ENCODE measurements at regions not wholly inside any gene's neighbourhood (a gene's known extent, or its start where the extent isn't known, plus 50 kb on each side); places are given as distances from the start of the nearest gene placed in this dataset.
"Not testable (repeated sequence)": the region's sequence is repeated elsewhere in the genome, so short reads cannot be mapped to it uniquely, and the experiment has no call there.

DNA sequence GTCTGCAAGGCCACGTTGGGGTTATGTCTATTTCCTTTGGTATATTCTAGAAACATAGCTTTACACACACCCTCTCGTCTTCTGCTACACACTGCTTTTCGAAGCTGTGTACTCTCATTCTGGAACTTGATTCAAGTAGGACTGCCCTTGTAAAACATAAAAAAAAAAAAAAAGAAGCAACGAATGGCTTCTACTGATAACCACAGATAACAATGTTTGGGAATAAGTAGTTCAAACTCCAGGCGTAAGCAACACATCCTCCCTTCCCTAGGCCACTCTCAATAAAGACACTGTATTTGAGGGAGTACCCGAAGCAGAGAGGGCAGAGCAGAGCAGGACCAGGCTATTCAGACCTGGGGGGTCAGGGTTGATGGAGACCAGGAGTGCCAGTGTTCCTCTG is 496.7 kb downstream of the MATN1 start:
- Histone ChIP-seq H3K27ac (no peak overlapping the region), H3K4me1 (ENCODE audit: control insufficient read depth in 1 of 2, insufficient read depth in 1 of 2, low read depth in 1 of 2, low read length in 1 of 2) (no peaks in the 10 kb centered on the region), H3K4me3 (ENCODE audit: low read depth in 1 of 2, low read length in 1 of 2) (no peak overlapping the region), H3K36me3 (no peaks in the 10 kb centered on the region), H3K27me3 (peaks cover 3% of the 10 kb centered on the region), H3K9me3 (no peaks in the 10 kb centered on the region)
- TF ChIP-seq, protein P1, sequence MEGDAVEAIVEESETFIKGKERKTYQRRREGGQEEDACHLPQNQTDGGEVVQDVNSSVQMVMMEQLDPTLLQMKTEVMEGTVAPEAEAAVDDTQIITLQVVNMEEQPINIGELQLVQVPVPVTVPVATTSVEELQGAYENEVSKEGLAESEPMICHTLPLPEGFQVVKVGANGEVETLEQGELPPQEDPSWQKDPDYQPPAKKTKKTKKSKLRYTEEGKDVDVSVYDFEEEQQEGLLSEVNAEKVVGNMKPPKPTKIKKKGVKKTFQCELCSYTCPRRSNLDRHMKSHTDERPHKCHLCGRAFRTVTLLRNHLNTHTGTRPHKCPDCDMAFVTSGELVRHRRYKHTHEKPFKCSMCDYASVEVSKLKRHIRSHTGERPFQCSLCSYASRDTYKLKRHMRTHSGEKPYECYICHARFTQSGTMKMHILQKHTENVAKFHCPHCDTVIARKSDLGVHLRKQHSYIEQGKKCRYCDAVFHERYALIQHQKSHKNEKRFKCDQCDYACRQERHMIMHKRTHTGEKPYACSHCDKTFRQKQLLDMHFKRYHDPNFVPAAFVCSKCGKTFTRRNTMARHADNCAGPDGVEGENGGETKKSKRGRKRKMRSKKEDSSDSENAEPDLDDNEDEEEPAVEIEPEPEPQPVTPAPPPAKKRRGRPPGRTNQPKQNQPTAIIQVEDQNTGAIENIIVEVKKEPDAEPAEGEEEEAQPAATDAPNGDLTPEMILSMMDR (IDR thresholded peaks at IDR 0.05) = no peak

DNA sequence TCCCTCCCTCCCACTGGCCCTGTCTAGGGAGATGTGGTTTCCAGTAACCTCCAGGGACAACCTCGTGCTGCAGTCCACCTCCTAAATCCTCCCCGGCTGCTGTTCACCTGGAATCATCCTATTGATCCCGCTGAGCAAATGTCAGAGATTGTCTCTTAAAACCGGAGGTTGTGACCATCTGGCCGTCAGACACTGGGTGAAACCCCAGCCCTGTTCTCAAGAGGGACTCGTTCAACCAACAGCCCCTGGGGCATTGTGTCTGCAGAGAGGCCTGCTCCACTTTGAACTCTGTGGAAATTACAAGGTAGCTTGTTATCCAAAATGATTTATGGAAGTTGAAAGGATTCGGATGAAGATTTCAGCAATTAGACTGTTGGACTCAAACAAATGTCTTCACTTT is 498.0 kb downstream of the MATN1 start:
- H3K36me3 ChIP-seq = no peaks in the 10 kb centered on the region
- H3K4me3 ChIP-seq (ENCODE audit: low read depth in 1 of 2, low read length in 1 of 2) = no peak overlapping the region
- H3K27me3 ChIP-seq = peaks cover 3% of the 10 kb centered on the region
- no peaks in the 10 kb centered on the region for H3K9me3 ChIP-seq
- TF ChIP-seq, protein P1 (IDR thresholded peaks at IDR 0.05) = no peak
- H3K27ac ChIP-seq = no peak overlapping the region
- no peaks in the 10 kb centered on the region for H3K4me1 ChIP-seq (ENCODE audit: control insufficient read depth in 1 of 2, insufficient read depth in 1 of 2, low read depth in 1 of 2, low read length in 1 of 2)

DNA sequence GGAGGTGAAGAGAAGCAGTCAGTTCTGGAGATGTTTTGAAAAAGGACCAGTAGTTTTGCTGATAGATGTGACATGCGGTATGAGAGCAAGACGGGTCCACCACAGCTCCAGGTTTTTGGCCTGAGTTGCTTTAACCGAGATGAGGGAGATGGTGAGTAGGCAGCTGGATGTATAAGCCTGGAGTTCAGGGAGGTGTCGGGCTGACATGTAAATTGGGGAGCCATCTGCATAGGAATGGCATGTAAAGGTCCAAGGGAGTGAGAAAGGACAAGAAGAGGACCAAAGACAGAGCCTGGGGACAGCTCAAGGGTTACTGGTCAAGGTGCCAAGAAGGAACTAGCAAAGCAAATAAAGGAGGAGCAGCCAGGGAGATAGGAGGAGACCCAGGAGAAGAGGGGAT is 503.7 kb downstream of the MATN1 start:
- no peaks in the 10 kb centered on the region for H3K9me3 ChIP-seq
- no peak overlapping the region for H3K4me3 ChIP-seq (ENCODE audit: low read depth in 1 of 2, low read length in 1 of 2)
- no peak overlapping the region for H3K27ac ChIP-seq
- no peaks in the 10 kb centered on the region for H3K27me3 ChIP-seq
- TF ChIP-seq, protein P1 (IDR thresholded peaks at IDR 0.05) = no peak
- no peaks in the 10 kb centered on the region for H3K36me3 ChIP-seq
- H3K4me1 ChIP-seq (ENCODE audit: control insufficient read depth in 1 of 2, insufficient read depth in 1 of 2, low read depth in 1 of 2, low read length in 1 of 2) = no peaks in the 10 kb centered on the region

DNA sequence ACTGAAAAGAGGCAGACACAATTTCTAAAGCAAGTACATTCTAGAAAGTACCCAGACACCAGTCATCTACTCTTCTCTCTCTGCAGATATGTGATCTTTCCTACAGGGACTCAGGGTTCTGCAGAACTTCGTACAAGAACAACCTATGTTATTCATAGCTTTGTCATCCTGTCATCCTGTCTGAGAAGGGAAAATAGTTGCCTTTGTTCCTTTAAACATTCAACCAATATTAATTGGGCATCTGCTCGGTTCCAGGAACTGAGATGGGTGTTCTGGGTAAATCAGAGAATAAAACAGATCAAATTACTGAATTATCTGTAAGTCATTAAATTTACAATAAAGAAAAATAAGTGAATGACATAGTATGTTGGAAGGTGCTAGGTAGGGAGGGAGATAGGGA is 504.9 kb downstream of the MATN1 start:
- Histone ChIP-seq H3K4me1 (ENCODE audit: control insufficient read depth in 1 of 2, insufficient read depth in 1 of 2, low read depth in 1 of 2, low read length in 1 of 2) (no peaks in the 10 kb centered on the region), H3K9me3 (no peaks in the 10 kb centered on the region), H3K36me3 (no peaks in the 10 kb centered on the region), H3K27ac (no peak overlapping the region), H3K4me3 (ENCODE audit: low read depth in 1 of 2, low read length in 1 of 2) (no peak overlapping the region), H3K27me3 (no peaks in the 10 kb centered on the region)
- TF ChIP-seq, protein P1 (IDR thresholded peaks at IDR 0.05) = no peak

DNA sequence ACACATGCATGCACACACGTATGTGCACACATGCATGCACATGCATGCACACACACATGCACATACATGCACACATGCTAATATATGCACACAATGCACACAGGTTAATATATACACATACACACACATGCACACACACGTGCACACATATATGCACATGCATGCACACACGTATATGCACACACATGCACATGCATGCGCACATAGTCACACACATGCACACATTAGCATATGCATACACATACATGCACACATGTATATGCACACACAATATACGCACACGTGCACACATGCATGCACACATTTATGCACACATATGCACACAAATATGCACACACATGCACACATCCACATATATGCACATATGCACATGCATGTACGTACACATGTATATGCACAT is 506.8 kb downstream of the MATN1 start:
- H3K4me3 ChIP-seq (ENCODE audit: low read depth in 1 of 2, low read length in 1 of 2) = no peak overlapping the region
- TF ChIP-seq, protein P1 (IDR thresholded peaks at IDR 0.05) = no peak
- H3K27ac ChIP-seq = no peak overlapping the region
- H3K4me1 ChIP-seq (ENCODE audit: control insufficient read depth in 1 of 2, insufficient read depth in 1 of 2, low read depth in 1 of 2, low read length in 1 of 2) = no peaks in the 10 kb centered on the region
- H3K36me3 ChIP-seq = no peaks in the 10 kb centered on the region
- no peaks in the 10 kb centered on the region for H3K9me3 ChIP-seq
- H3K27me3 ChIP-seq = no peaks in the 10 kb centered on the region

DNA sequence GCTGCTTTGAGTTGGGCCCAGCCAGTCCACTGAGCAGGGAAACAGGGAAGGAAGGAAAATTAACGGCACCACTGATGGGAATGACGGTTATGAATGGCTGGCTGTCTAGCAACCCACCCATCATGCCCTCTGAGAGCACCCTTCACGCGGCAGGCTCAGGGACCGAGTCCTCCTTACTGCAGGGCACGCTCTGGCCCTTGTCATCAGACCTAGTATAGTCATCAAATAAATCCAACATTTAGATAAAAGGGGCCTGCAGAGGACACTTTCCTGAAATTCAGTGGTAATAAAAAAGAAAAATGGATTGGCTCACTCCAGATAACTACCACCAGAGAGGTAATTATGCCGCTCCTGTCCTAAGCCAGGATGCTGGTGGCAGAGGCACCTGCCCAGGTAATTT is 509.4 kb downstream of the MATN1 start:
- TF ChIP-seq, protein P1 (IDR thresholded peaks at IDR 0.05) = no peak
- Histone ChIP-seq H3K9me3 (no peaks in the 10 kb centered on the region), H3K36me3 (no peaks in the 10 kb centered on the region)

DNA sequence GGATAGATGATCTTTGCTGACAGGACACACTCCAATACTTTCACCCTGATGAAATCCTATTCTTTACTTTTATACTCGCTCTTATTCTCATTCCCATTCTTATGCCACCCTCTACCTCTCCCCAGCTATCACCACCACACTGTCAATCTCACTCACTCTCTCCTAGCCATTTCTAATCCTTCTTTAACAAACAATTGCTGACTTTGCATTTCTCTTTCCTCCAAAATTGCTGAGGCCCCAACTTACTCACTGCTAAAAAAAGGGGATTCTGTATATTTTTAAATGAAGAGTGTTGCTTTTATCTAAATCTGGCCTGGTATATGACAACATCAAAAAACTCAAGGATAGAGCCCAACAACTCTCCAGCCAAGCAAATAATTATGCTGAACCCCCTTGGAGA is 515.4 kb downstream of the MATN1 start:
- H3K36me3 ChIP-seq; H3K4me1 ChIP-seq (ENCODE audit: control insufficient read depth in 1 of 2, insufficient read depth in 1 of 2, low read depth in 1 of 2, low read length in 1 of 2); H3K4me3 ChIP-seq (ENCODE audit: low read depth in 1 of 2, low read length in 1 of 2); H3K27ac ChIP-seq; H3K9me3 ChIP-seq; H3K27me3 ChIP-seq: not testable (repeated sequence)

More for the DNA sequence above, 509.4 kb downstream of the MATN1 start:
- H3K4me3 ChIP-seq (ENCODE audit: low read depth in 1 of 2, low read length in 1 of 2) = no peak overlapping the region
- peaks cover 7% of the 10 kb centered on the region for H3K27me3 ChIP-seq
- H3K4me1 ChIP-seq (ENCODE audit: control insufficient read depth in 1 of 2, insufficient read depth in 1 of 2, low read depth in 1 of 2, low read length in 1 of 2) = no peaks in the 10 kb centered on the region
- H3K27ac ChIP-seq = no peak overlapping the region

DNA sequence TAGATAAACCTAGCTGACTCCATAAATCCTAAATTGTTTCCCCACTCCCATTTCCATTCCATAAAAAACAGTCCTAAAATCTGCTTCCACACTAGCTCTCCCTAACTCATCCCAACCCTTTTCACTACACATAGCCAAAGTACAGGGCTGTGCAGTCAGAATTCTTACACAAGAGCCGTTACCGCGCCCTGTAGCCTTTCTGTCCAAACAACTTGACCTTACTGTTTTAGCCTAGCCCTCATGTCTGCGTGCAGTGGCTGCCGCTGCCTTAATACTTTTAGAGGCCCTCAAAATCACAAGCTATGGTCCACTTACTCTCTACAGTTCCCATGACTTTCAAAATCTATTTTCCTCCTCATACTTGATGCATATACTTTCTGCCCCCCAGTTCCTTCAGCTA is 516.8 kb downstream of the MATN1 start:
- H3K4me3 ChIP-seq (ENCODE audit: low read depth in 1 of 2, low read length in 1 of 2); H3K36me3 ChIP-seq; H3K9me3 ChIP-seq; H3K4me1 ChIP-seq (ENCODE audit: control insufficient read depth in 1 of 2, insufficient read depth in 1 of 2, low read depth in 1 of 2, low read length in 1 of 2); H3K27ac ChIP-seq; H3K27me3 ChIP-seq: not testable (repeated sequence)
